A549 (cell line): ENCODE measurements at regions not wholly inside any gene's neighbourhood (a gene's known extent, or its start where the extent isn't known, plus 50 kb on each side); places are given as distances from the start of the nearest gene placed in this dataset.

Experiments
- ATAC-seq, 2 experiments: fragments of 200-7000 bp in 1 of 2; fragments of >200 bp in 1 of 2; cut with Nextera tagmentation in 1 of 2; cut with Tn5 transposase in 1 of 2; 3 replicates each; pipeline versions ENCODE4 v1.8.0 to v1.9.1; 2018 to 2020; ENCODE audit warnings: mild to moderate bottlenecking in 1 of 2, moderate library complexity in 1 of 2
- CTCF ChIA-PET: fragments of 300-600 bp; sonication (Branson Sonifier 250); formaldehyde crosslinking; extraction: SDS; loops from one replicate; lab custom pipeline; 2021; ENCODE audit warnings: antibody characterized with exemption, inconsistent platforms; lab: Yijun Ruan, JAX
- POLR2A ChIA-PET: fragments of 350-600 bp; formaldehyde crosslinking; extraction: SDS; loops from one replicate; lab custom pipeline; 2021; ENCODE audit warnings: antibody characterized with exemption, inconsistent platforms; lab: Yijun Ruan, JAX
- DNase-seq, 2 experiments: peaks; one replicate each; pipeline versions ENCODE4 v3.0.0 to v3.0.0-alpha.2; 2011 to 2016; ENCODE audit warnings: low read depth in 1 of 2, low spot score in 1 of 2
- FAIRE-seq: peaks from 2 replicates; lab custom pipeline; 2011; peaks lifted over from hg19 to GRCh38; lab: Jason Lieb, UNC
- H3K27ac ChIP-seq, 2 experiments: fragments of >200 bp; sonication (Bioruptor Twin); formaldehyde crosslinking; 3 replicates each; pipeline ENCODE4 v1.5.1; 2016 to 2017
- H3K4me1 ChIP-seq: fragments of >200 bp; sonication (Bioruptor Twin); formaldehyde crosslinking; 3 replicates; pipeline ENCODE4 v1.6.1; 2016
- H3K4me2 ChIP-seq: fragments of >200 bp; sonication (Bioruptor Twin); formaldehyde crosslinking; 3 replicates; pipeline ENCODE4 v1.6.1; 2016
- H3K4me3 ChIP-seq: fragments of >200 bp; sonication (Bioruptor Twin); formaldehyde crosslinking; 3 replicates; pipeline ENCODE4 v1.5.1; 2016
- H3K9me3 ChIP-seq: fragments of >200 bp; sonication (Bioruptor Twin); formaldehyde crosslinking; 3 replicates; pipeline ENCODE4 v1.6.1; 2016
- CEBPB ChIP-seq, 2 experiments: fragments of >200 bp in 1 of 2; sonication (Bioruptor Twin) in 1 of 2; formaldehyde crosslinking in 1 of 2; IDR thresholded peaks; 2 replicates each; pipeline ENCODE4 v1.6.1; 2012 to 2016
- CHD2 ChIP-seq: fragments of 150-350 bp; IDR thresholded peaks from 2 replicates; pipeline ENCODE4 v1.6.1; 2014; ENCODE audit warnings: low read length; ENCODE audit not compliant: partially characterized antibody
- CHD4 ChIP-seq: fragments of 200-600 bp; sonication (generic); IDR thresholded peaks from 2 replicates; pipeline ENCODE4 v1.6.1; 2016; ENCODE audit warnings: antibody characterized with exemption, mild to moderate bottlenecking, borderline replicate concordance
- ESRRA ChIP-seq: fragments of 150-350 bp; IDR thresholded peaks from 2 replicates; pipeline ENCODE4 v1.6.1; 2014; ENCODE audit warnings: mild to moderate bottlenecking, low read length, borderline replicate concordance
- FOSB ChIP-seq: fragments of 250-450 bp; sonication (Bioruptor Pico); IDR thresholded peaks from 2 replicates; pipeline ENCODE4 v1.5.0; 2020; ENCODE audit warnings: mild to moderate bottlenecking, moderate library complexity
- FOXS1 ChIP-seq: fragments of 250-450 bp; sonication (Bioruptor Pico); IDR thresholded peaks from 2 replicates; pipeline ENCODE4 v1.5.0; 2020; ENCODE audit warnings: mild to moderate bottlenecking, moderate library complexity
- GATA3 ChIP-seq: IDR thresholded peaks from 2 replicates; pipeline ENCODE4 v1.6.1; 2012; ENCODE audit warnings: borderline replicate concordance
- HDAC2 ChIP-seq: fragments of 200-600 bp; sonication (generic); IDR thresholded peaks from 2 replicates; pipeline ENCODE4 v1.6.1; 2016
- MAZ ChIP-seq: fragments of 150-350 bp; IDR thresholded peaks from 2 replicates; pipeline ENCODE4 v1.6.1; 2014; ENCODE audit warnings: antibody characterized with exemption, low read depth, low read length, borderline replicate concordance
- NR3C1 ChIP-seq: fragments of >200 bp; sonication (Bioruptor Twin); formaldehyde crosslinking; IDR thresholded peaks from 3 replicates; pipeline ENCODE4 v1.6.1; 2017
- PHF8 ChIP-seq: fragments of 200-600 bp; sonication (generic); IDR thresholded peaks from 2 replicates; pipeline ENCODE4 v1.6.1; 2016; ENCODE audit warnings: low read depth, mild to moderate bottlenecking, antibody characterized with exemption, moderate library complexity, borderline replicate concordance
- POLR2A ChIP-seq: IDR thresholded peaks from 2 replicates; pipeline ENCODE4 v1.6.1; 2012; ENCODE audit warnings: mild to moderate bottlenecking, low read length
- RARB ChIP-seq: fragments of 250-450 bp; sonication (Bioruptor Pico); IDR thresholded peaks from 2 replicates; pipeline ENCODE4 v1.8.0; 2021; ENCODE audit warnings: mild to moderate bottlenecking, moderate library complexity
- RCOR1 ChIP-seq: fragments of 150-350 bp; IDR thresholded peaks from 2 replicates; pipeline ENCODE4 v1.6.1; 2014; ENCODE audit warnings: antibody characterized with exemption, low read length, low read depth
- RFX5 ChIP-seq: fragments of 450-650 bp; IDR thresholded peaks from 2 replicates; pipeline ENCODE4 v1.7.1; 2014; ENCODE audit warnings: antibody characterized with exemption, mild to moderate bottlenecking, moderate library complexity
- SREBF2 ChIP-seq: fragments of 450-650 bp; IDR thresholded peaks from 2 replicates; pipeline ENCODE4 v1.6.1; 2014; ENCODE audit warnings: mild to moderate bottlenecking, moderate library complexity
- ZC3H11A ChIP-seq: fragments of 450-650 bp; IDR thresholded peaks from 2 replicates; pipeline ENCODE4 v1.6.1; 2014; ENCODE audit warnings: antibody characterized with exemption, mild to moderate bottlenecking
- ZFP36 ChIP-seq: fragments of 450-650 bp; IDR thresholded peaks from 2 replicates; pipeline ENCODE4 v1.6.1; 2014; ENCODE audit warnings: borderline replicate concordance; ENCODE audit not compliant: partially characterized antibody
- WGBS: methylation state at CpG from one replicate; pipeline ENCODE4 v1.1.6; 2017; ENCODE audit errors: missing lambda C conversion rate; 5-methylcytosine and 5-hydroxymethylcytosine counted together
- TF ChIP-seq, protein P1 (sequence below): fragments of >200 bp; sonication (Bioruptor Twin); formaldehyde crosslinking; IDR thresholded peaks from 3 replicates; pipeline ENCODE4 v1.5.1; 2016
- TF ChIP-seq, protein P2 (sequence below): fragments of 250-450 bp; sonication (Bioruptor Pico); IDR thresholded peaks from 2 replicates; pipeline ENCODE4 v1.5.0; 2020; ENCODE audit warnings: low read depth, mild to moderate bottlenecking, moderate library complexity
- TF ChIP-seq, protein P3 (sequence below): fragments of 200-600 bp; sonication (generic); IDR thresholded peaks from 2 replicates; pipeline ENCODE4 v1.6.1; 2016; ENCODE audit warnings: antibody characterized with exemption, mild to moderate bottlenecking, moderate library complexity

DNA sequence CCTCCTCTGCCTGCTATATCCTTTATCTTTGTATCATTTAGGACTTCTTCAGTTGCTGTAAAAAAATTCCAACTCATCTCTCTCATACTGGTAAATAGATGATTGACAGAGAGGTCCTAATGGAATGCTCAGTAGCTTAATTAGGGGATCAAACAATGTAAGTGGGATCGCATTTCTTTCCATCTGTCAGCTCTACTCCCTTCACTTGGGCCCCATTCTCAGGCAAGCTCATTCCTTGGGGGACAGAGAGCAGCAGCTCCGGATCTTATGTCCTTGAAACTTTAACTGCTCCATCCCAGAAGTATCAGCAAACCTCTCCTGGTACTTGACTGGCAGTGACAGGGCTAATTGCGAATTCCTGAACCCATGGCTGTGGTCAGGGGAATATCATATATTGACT is 146.7 kb downstream of the YTHDC2 start (continued):
- TF ChIP-seq, protein P1, sequence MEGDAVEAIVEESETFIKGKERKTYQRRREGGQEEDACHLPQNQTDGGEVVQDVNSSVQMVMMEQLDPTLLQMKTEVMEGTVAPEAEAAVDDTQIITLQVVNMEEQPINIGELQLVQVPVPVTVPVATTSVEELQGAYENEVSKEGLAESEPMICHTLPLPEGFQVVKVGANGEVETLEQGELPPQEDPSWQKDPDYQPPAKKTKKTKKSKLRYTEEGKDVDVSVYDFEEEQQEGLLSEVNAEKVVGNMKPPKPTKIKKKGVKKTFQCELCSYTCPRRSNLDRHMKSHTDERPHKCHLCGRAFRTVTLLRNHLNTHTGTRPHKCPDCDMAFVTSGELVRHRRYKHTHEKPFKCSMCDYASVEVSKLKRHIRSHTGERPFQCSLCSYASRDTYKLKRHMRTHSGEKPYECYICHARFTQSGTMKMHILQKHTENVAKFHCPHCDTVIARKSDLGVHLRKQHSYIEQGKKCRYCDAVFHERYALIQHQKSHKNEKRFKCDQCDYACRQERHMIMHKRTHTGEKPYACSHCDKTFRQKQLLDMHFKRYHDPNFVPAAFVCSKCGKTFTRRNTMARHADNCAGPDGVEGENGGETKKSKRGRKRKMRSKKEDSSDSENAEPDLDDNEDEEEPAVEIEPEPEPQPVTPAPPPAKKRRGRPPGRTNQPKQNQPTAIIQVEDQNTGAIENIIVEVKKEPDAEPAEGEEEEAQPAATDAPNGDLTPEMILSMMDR, result no peak

DNA sequence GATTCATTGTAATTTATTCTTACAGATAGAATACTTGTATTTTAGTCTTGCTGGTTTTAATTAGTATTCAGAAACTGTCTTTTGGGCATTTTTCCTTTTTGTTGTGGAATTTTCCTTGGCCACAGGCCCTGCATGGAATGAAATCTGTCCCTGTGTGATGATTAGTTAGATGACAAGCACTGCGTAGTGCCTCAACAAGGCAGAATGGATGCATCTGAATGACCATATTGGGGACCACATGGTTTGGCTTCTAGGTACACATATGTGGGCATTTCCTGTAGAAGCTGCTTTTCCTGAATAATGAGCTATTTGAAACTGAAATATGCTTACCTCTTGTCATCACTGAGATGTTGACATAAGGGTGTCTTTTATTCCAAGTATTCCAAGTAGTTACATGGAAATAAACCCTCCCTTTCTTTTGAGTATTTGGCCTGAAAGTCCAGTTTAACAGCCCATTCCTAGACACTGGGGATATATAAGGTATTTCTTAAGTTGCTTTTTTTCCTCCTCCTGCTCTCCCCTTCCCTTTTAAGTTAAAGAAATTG is 147.3 kb downstream of the YTHDC2 start:
- no peak for TF ChIP-seq ESRRA
- TF ChIP-seq MAZ, result no peak
- TF ChIP-seq CHD4, result no peak
- no peak for TF ChIP-seq PHF8
- TF ChIP-seq, protein P2, sequence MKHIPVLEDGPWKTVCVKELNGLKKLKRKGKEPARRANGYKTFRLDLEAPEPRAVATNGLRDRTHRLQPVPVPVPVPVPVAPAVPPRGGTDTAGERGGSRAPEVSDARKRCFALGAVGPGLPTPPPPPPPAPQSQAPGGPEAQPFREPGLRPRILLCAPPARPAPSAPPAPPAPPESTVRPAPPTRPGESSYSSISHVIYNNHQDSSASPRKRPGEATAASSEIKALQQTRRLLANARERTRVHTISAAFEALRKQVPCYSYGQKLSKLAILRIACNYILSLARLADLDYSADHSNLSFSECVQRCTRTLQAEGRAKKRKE (CRISPR knock-in tag), result no peak
- no peak for TF ChIP-seq RCOR1
- no peak for TF ChIP-seq FOSB (CRISPR knock-in tag)
- TF ChIP-seq NR3C1, result no peak
- TF ChIP-seq RFX5, result no peak
- TF ChIP-seq POLR2A, result no peak
- no peak for TF ChIP-seq HDAC2
- no peak for TF ChIP-seq GATA3
- no peak for TF ChIP-seq ZFP36
- TF ChIP-seq ZC3H11A, result no peak
- no peak for TF ChIP-seq SREBF2
- TF ChIP-seq, protein P3, sequence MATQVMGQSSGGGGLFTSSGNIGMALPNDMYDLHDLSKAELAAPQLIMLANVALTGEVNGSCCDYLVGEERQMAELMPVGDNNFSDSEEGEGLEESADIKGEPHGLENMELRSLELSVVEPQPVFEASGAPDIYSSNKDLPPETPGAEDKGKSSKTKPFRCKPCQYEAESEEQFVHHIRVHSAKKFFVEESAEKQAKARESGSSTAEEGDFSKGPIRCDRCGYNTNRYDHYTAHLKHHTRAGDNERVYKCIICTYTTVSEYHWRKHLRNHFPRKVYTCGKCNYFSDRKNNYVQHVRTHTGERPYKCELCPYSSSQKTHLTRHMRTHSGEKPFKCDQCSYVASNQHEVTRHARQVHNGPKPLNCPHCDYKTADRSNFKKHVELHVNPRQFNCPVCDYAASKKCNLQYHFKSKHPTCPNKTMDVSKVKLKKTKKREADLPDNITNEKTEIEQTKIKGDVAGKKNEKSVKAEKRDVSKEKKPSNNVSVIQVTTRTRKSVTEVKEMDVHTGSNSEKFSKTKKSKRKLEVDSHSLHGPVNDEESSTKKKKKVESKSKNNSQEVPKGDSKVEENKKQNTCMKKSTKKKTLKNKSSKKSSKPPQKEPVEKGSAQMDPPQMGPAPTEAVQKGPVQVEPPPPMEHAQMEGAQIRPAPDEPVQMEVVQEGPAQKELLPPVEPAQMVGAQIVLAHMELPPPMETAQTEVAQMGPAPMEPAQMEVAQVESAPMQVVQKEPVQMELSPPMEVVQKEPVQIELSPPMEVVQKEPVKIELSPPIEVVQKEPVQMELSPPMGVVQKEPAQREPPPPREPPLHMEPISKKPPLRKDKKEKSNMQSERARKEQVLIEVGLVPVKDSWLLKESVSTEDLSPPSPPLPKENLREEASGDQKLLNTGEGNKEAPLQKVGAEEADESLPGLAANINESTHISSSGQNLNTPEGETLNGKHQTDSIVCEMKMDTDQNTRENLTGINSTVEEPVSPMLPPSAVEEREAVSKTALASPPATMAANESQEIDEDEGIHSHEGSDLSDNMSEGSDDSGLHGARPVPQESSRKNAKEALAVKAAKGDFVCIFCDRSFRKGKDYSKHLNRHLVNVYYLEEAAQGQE, result no peak
- TF ChIP-seq RARB (CRISPR knock-in tag), result no peak
- TF ChIP-seq CHD2, result no peak
- no peak for TF ChIP-seq CEBPB (IDR thresholded peaks at IDR 0.05)
- TF ChIP-seq FOXS1 (CRISPR knock-in tag), result no peak
- ChIA-PET POLR2A (no interaction called here), CTCF (interaction anchor here (1.4 kb wide), 1 partner anchor 49 kb away, joined by 4 read pairs; no protein-coding TSS in a partner anchor)
- ATAC-seq (no peak), FAIRE-seq (no peak), DNase-seq (no peak)
- Histone ChIP-seq H3K4me3 (no peak overlapping the region), H3K4me1 (no peaks in the 10 kb centered on the region), H3K27ac (no peak overlapping the region), H3K9me3 (no peaks in the 10 kb centered on the region), H3K4me2 (no peak overlapping the region)
- 18% methylated on average over 1 of the region's 1 CpG for WGBS
